ENCODE measurements at regions not wholly inside any gene's neighbourhood (a gene's known extent, or its start where the extent isn't known, plus 50 kb on each side); places are given as distances from the start of the nearest gene placed in this dataset.

DNA sequence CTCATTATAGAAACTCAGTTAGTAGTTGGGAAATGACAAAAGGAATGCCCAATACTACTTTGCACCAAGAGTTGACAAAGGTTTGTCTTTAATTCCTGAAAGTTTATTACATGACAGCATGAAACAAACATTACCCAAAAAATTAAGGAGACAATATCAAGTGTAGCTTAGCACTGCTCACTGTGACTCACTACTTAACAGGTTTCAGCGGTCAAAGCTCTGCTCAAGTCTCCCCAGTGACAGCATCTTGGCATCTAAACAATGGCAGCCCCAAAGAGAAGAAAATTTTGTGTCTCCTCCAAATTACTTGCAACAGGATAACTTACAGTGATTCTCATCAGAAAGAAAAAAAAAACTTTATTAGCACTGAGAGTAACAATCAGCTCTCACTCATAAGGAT lies 1030.2 kb downstream of the EFNA5 start:
- TF ChIP-seq, protein P1, sequence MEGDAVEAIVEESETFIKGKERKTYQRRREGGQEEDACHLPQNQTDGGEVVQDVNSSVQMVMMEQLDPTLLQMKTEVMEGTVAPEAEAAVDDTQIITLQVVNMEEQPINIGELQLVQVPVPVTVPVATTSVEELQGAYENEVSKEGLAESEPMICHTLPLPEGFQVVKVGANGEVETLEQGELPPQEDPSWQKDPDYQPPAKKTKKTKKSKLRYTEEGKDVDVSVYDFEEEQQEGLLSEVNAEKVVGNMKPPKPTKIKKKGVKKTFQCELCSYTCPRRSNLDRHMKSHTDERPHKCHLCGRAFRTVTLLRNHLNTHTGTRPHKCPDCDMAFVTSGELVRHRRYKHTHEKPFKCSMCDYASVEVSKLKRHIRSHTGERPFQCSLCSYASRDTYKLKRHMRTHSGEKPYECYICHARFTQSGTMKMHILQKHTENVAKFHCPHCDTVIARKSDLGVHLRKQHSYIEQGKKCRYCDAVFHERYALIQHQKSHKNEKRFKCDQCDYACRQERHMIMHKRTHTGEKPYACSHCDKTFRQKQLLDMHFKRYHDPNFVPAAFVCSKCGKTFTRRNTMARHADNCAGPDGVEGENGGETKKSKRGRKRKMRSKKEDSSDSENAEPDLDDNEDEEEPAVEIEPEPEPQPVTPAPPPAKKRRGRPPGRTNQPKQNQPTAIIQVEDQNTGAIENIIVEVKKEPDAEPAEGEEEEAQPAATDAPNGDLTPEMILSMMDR (IDR thresholded peaks at IDR 0.05; ENCODE audit: insufficient read depth, low read depth, low read length), result no peak
- TF ChIP-seq EZH2 (IDR thresholded peaks at IDR 0.05; ENCODE audit: insufficient read depth, low read length), result no peak

All from astrocyte (in vitro differentiated cells and primary cell).